SK-N-SH treated with all-trans-retinoic acid at 6 μM for 48 hours (cell line): ENCODE measurements at regions not wholly inside any gene's neighbourhood (a gene's known extent, or its start where the extent isn't known, plus 50 kb on each side); places are given as distances from the start of the nearest gene placed in this dataset.

Source experiments
- ATAC-seq: fragments of 200-7000 bp; cut with Tn5 transposase; 3 replicates; pipeline ENCODE4 v1.9.1; 2020; ENCODE audit warnings: mild to moderate bottlenecking, moderate library complexity
- ARNTL ChIP-seq: fragments of 450-650 bp; formaldehyde crosslinking; IDR thresholded peaks from 2 replicates; pipeline ENCODE4 v1.5.0; 2020; ENCODE audit warnings: low read depth, mild to moderate bottlenecking, moderate library complexity, borderline replicate concordance
- BACH2 ChIP-seq: fragments of 250-450 bp; sonication (Bioruptor Pico); IDR thresholded peaks from 2 replicates; pipeline ENCODE4 v1.9.0; 2021; ENCODE audit warnings: mild to moderate bottlenecking, borderline replicate concordance
- CREB5 ChIP-seq: fragments of 250-450 bp; sonication (Bioruptor Pico); IDR thresholded peaks from 2 replicates; pipeline ENCODE4 v1.5.1; 2020; ENCODE audit warnings: low read depth, mild to moderate bottlenecking, moderate library complexity
- CSDC2 ChIP-seq: fragments of 250-450 bp; sonication (Bioruptor Pico); IDR thresholded peaks from 2 replicates; pipeline ENCODE4 v1.5.0; 2020; ENCODE audit warnings: mild to moderate bottlenecking, moderate library complexity
- CSRNP3 ChIP-seq: fragments of 250-450 bp; sonication (Bioruptor Pico); IDR thresholded peaks from 2 replicates; pipeline ENCODE4 v1.5.1; 2021; ENCODE audit warnings: mild to moderate bottlenecking, moderate library complexity
- ESRRG ChIP-seq: fragments of 250-450 bp; sonication (Bioruptor Pico); IDR thresholded peaks from 2 replicates; pipeline ENCODE4 v1.6.1; 2021; ENCODE audit warnings: mild to moderate bottlenecking
- GLIS3 ChIP-seq: fragments of 250-450 bp; sonication (Bioruptor Pico); IDR thresholded peaks from 2 replicates; pipeline ENCODE4 v1.5.0; 2020; ENCODE audit warnings: mild to moderate bottlenecking, moderate library complexity
- ISL1 ChIP-seq: fragments of 250-450 bp; sonication (Bioruptor Pico); IDR thresholded peaks from 2 replicates; pipeline ENCODE4 v2.1.2; 2022; ENCODE audit warnings: mild to moderate bottlenecking, moderate library complexity
- OSR1 ChIP-seq: fragments of 250-450 bp; sonication (Bioruptor Pico); IDR thresholded peaks from 2 replicates; pipeline ENCODE4 v1.8.0; 2022; ENCODE audit warnings: moderate library complexity, mild to moderate bottlenecking, inconsistent platforms
- PATZ1 ChIP-seq: fragments of 250-450 bp; sonication (Bioruptor Pico); IDR thresholded peaks from 2 replicates; pipeline ENCODE4 v1.8.0; 2020; ENCODE audit warnings: mild to moderate bottlenecking, moderate library complexity, borderline replicate concordance
- PPARA ChIP-seq: fragments of 250-450 bp; sonication (Bioruptor Pico); IDR thresholded peaks from 2 replicates; pipeline ENCODE4 v1.5.0; 2020; ENCODE audit warnings: mild to moderate bottlenecking, borderline replicate concordance
- RARB ChIP-seq: fragments of 250-450 bp; sonication (Bioruptor Pico); IDR thresholded peaks from 2 replicates; pipeline ENCODE4 v1.8.0; 2021; ENCODE audit warnings: mild to moderate bottlenecking, moderate library complexity
- SNAI2 ChIP-seq: fragments of 250-450 bp; sonication (Bioruptor Pico); IDR thresholded peaks from 2 replicates; pipeline ENCODE4 v1.5.0; 2020; ENCODE audit warnings: mild to moderate bottlenecking, moderate library complexity
- TCF4 ChIP-seq: fragments of 250-450 bp; sonication (Bioruptor Pico); IDR thresholded peaks from 2 replicates; pipeline ENCODE4 v1.8.0; 2021; ENCODE audit warnings: mild to moderate bottlenecking, moderate library complexity, borderline replicate concordance
- TOX ChIP-seq: fragments of 250-450 bp; sonication (Bioruptor Pico); IDR thresholded peaks from 2 replicates; pipeline ENCODE4 v1.8.0; 2021; ENCODE audit warnings: mild to moderate bottlenecking, moderate library complexity, borderline replicate concordance
- TSHZ2 ChIP-seq: fragments of 250-450 bp; sonication (Bioruptor Pico); IDR thresholded peaks from 2 replicates; pipeline ENCODE4 v1.5.0; 2020; ENCODE audit warnings: mild to moderate bottlenecking, moderate library complexity
- ZC3H10 ChIP-seq: fragments of 250-450 bp; sonication (Bioruptor Pico); IDR thresholded peaks from 2 replicates; pipeline ENCODE4 v1.5.1; 2021; ENCODE audit warnings: mild to moderate bottlenecking, moderate library complexity
- ZFP3 ChIP-seq: fragments of 250-450 bp; sonication (Bioruptor Pico); IDR thresholded peaks from 2 replicates; pipeline ENCODE4 v1.5.0; 2020; ENCODE audit warnings: mild to moderate bottlenecking, moderate library complexity
- ZNF565 ChIP-seq: fragments of 450-650 bp; formaldehyde crosslinking; conservative IDR thresholded peaks from 2 replicates; pipeline ENCODE4 v1.5.0; 2020; ENCODE audit warnings: low read depth, mild to moderate bottlenecking, moderate library complexity

GRCh38 chr18:11296946-11297345 is 147.6 kb upstream of the PIEZO2 start (continued):
- TF ChIP-seq ZC3H10 (CRISPR knock-in tag) = no peak
- TF ChIP-seq ESRRG (CRISPR knock-in tag) = no peak
- TF ChIP-seq CSDC2 (CRISPR knock-in tag) = no peak
- TF ChIP-seq RARB (CRISPR knock-in tag) = no peak
- TF ChIP-seq OSR1 (CRISPR knock-in tag) = no peak
- TF ChIP-seq CSRNP3 (CRISPR knock-in tag) = no peak
- TF ChIP-seq ZFP3 (CRISPR knock-in tag) = no peak
- TF ChIP-seq SNAI2 (CRISPR knock-in tag) = no peak
- TF ChIP-seq TOX (CRISPR knock-in tag) = no peak

- ATAC-seq = no peak
Measured at GRCh38 chr18:11293794-11294193, 144.4 kb upstream of the PIEZO2 start.

More at GRCh38 chr18:11293794-11294193, 144.4 kb upstream of the PIEZO2 start:
- TF ChIP-seq SNAI2 (CRISPR knock-in tag) = no peak
- TF ChIP-seq ISL1 = no peak
- TF ChIP-seq TCF4 (CRISPR knock-in tag) = no peak
- TF ChIP-seq CSDC2 (CRISPR knock-in tag) = no peak
- TF ChIP-seq GLIS3 (CRISPR knock-in tag) = no peak
- no peak for TF ChIP-seq TSHZ2 (CRISPR knock-in tag)
- no peak for TF ChIP-seq ZNF565 (CRISPR knock-in tag)
- no peak for TF ChIP-seq CSRNP3 (CRISPR knock-in tag)
- no peak for TF ChIP-seq TOX (CRISPR knock-in tag)
- TF ChIP-seq ARNTL (CRISPR knock-in tag) = no peak
- no peak for TF ChIP-seq CREB5 (CRISPR knock-in tag)
- TF ChIP-seq BACH2 (CRISPR knock-in tag) = no peak
- no peak for TF ChIP-seq PATZ1 (CRISPR knock-in tag)
- TF ChIP-seq PPARA = no peak
